Stimulated activated CD8-positive, alpha-beta memory T cell treated with anti-CD3 and anti-CD28 coated beads, Interleukin-4, amount 100 ng/mL, for 48 hours (primary cell): ENCODE measurements at regions not wholly inside any gene's neighbourhood (a gene's known extent, or its start where the extent isn't known, plus 50 kb on each side); places are given as distances from the start of the nearest gene placed in this dataset.

Experiments
- DNase-seq: peaks from one replicate; pipeline ENCODE4 v3.0.0-alpha.2; 2020

DNA sequence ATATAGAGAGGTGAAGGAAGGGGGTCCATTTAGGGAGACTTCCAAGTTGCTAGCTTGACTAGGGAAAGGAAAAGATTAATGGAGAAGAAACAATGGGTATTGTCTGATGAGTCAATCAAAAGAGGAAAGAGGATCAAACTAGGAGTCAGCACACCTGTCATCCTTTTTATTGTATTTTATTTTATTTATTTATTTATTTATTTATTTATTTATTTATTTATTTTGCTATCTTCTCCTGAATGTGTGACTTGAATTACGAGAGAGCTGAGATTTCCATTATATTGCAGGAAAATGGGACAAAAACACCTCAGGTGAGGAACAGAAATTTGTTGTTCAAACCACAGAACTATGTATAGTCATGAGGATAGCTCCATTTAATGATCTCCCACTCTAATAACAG lies 58.9 kb downstream of the NUDT11 start:
- DNase-seq = no peak

DNA sequence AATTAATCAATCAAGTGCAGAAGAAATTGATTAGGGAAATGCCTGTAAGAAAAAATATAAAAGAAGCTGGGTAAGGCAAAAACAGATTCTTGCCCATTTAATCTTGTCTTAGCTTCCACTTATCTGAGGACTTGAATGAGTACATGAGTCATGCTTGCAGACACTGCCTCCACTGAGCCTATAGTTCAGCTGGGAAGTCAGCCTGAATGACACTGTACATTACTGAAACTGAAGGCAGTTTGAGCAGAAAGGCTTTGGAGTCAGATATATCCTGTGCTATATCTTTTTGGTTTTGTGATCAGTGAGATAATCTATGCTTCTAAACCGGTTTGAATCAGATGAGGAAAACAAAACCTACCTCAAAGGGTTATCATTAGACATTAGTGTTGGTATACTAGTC lies 61.3 kb downstream of the NUDT11 start:
- DNase-seq = no peak

DNA sequence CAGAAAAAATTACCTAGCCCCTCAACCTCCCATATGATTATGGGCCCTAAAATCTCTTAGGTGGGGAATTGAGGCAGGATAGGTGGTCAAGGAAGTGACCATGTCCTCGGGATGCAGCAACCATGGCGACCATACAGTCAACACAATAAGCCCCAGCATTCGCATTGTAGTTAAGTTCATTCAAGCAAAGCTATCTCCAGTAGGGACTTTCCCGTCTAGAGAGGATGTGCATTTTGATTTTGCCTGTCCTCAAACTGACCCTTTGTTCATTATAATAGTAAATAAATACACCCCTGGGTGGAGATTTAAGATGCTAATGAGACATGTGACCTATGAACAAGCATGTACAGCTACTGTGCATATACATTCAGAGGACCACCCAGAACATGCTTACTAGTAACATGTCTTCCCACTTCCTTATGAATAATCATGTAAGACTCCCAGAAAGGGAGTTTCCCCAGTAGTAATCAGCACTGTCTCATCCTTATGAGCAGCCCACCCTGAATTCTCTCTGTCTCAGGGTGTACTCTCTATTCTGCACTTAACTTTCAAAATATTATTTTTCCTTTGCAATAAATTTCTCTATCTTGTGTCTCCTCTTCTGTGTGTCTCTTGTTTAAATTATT lies 74.3 kb downstream of the NUDT11 start:
- DNase-seq = no peak

DNA sequence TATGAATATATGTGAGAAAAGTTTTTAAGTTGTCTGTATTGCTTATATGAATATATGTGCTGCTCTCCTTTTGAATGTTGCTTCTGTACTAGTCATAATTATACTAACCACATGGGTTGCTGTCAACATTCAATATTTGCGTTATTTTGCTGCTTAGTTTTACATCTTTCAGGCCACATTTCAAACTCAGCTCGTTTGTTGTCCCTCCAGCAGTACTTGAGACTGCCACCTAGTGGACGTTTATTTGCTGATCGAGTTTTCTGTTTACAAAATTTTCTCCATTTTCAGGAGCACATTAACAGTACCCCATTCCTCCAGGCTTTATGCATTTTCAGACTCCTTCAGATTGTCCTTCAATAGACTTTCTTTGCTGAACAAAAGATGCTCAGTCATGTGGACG lies 75.8 kb downstream of the NUDT11 start:
- peak; percentile 25 for DNase-seq

- no peak for DNase-seq
Observed at GRCh38 chrX:51408462-51408861, 75.8 kb downstream of the NUDT10 start.

- DNase-seq = no peak
Observed at GRCh38 chrX:51407520-51408409, 75.1 kb downstream of the NUDT10 start.

GRCh38 chrX:51406688-51407519 lies 74.3 kb downstream of the NUDT10 start:
- DNase-seq = no peak

DNA sequence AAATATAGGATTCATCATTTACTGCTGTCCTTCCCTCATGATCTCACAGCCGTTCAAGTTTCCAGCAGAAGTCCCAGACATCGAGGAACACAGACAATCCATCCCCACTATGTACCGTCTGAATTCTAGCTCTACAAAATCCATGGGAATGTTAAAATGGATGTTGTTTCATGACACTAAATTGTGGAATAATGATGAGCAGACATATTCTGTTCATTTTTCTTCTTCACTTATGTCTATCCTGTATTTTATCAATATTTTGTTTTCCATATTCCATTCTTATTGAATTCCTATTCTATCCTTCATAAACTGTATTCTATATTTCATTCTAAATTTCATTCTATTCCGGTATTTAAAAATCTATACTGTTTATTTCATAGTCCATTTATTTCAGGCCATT lies 71.8 kb downstream of the NUDT10 start:
- no peak for DNase-seq

DNA sequence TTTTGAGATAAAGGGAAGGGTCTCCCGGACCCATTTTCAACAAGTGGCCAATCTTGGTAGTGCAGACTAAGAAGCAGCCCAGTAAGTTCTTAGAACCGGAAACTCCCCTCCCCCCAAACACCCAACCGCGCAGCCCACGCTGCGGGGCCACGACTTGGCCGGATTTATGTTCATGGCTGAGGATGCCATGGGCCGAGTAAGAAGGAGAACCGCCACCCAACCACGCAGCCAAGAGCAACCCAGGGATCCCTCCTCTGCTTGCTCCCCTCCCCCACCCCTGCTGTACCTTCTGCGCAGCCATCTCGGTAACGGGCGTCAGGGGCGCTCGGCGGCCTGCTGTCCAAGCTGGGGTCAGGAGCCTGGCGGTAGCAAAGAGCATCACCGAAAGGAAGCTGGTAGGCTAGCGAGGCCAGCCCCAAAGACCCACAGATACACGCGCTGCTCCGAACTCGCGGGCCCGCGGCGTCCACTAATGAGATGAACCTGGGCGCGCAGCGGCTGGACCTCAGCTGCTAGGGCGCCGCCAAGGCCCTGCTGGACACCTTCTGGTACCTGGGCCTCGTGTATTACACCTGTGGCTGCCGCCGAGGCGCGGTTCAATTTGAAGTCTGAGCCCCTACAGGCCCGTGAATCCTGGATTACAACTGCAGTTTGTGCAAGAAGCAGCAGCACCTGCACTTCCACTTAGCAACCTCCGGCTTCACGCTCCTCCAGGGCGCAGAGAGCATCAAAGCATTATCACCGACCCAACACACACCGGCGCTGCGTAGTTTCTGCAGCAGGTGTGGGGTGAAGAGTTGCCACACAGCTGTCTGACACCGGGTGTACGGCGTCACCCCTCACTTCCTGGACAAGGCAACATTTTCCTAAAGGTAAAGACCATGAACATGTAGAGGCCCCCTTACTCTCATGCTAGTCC lies 63.4 kb downstream of the NUDT10 start:
- peak; percentile 64 for DNase-seq

- DNase-seq = no peak
Observed at GRCh38 chrX:51395480-51395809, 62.8 kb downstream of the NUDT10 start.
